Activated CD4-positive, CD25-positive, alpha-beta regulatory T cell treated with anti-CD3 and anti-CD28 coated beads, Interleukin-2, amount 50 U/mL, for 72 hours (primary cell): ENCODE measurements at regions not wholly inside any gene's neighbourhood (a gene's known extent, or its start where the extent isn't known, plus 50 kb on each side); places are given as distances from the start of the nearest gene placed in this dataset.
"Not testable (repeated sequence)": the region's sequence is repeated elsewhere in the genome, so short reads cannot be mapped to it uniquely, and the experiment has no call there.

Experiments
- DNase-seq: peaks from one replicate; pipeline ENCODE4 v3.0.0; 2021

DNA sequence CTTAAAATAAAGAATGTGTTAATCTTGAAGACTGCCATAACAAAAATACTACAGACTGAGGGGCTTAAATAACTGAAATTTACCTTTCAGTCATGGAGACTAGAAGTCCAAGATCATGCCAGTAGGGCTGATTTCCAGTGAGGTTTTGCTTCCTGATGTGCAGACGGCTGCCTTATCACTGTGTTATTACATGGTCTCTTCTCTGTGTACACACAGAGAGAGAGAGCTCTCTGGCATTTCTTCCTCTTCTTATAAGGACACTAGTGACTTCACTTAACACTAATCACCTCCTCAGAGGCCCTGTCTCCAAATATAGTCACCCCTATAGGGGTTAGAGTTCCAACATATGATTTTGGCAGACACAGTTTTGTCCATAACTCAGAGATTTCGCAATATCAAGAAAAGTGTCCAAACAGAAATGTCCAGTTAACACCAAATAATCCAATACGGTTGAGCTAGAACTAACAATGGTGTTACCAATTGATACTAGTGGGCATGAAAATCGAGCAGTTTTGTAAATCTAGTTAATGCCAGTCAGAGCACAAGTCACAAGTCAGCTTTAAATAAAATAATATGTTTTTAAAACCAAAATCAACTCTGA, 399.8 kb downstream of the ADCYAP1 start:
- no peak for DNase-seq

DNA sequence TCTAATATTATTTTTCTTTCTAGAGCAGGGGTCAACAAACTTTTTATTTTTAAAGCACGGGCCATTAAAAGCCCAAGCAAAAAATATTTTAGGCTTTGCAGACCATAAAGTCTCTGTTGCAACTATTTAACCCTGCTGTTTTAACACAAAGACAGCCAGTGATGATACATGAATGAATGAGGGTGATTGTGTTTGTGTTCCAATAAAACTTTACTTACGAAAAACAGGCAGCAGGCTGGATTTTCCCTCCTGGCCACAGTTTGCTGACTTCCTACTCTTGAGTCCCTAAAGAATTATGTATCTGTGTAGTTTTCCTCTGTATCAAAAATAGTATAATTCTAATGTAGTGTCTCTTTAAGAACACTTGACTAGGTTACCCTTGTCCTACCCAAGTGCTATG, 402.0 kb downstream of the ADCYAP1 start:
- DNase-seq = no peak

DNA sequence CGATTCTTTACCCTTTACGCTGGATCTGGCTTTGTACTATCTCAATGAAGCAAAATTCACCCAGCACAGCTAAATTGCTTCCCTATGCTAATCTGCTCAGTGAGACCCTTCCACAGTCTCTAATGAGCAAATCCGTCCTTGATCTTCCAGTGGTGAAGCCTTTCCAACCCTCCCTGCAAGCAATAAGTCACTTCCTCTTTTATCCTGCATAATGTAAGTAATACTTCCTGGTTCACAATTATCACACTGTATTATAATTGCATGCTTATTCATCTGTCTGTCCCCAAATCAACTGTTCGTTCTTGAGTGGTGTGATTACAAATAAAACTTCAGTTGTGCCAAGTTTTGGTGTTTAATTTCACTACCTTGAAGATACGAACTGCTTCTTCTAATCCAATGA, 404.0 kb downstream of the ADCYAP1 start:
- no peak for DNase-seq

DNA sequence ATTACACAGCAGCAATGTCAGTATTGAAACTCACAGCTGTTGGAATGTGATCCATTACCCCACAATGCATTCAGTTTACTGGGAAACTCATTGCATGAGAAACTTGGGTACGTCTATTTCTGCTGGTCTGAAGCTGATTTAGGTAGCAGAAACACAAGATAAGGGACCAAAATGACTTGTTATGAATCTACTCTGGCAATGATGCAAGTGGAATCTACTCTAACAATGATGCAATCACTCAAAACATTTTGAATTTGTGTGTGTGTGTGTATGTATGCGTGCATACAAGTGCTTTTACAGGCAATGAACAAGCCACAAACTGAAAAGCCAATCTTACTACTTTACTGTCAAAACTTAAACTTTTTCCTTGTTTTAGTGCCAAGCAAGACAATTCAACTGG, 406.7 kb downstream of the ADCYAP1 start:
- DNase-seq = no peak

DNA sequence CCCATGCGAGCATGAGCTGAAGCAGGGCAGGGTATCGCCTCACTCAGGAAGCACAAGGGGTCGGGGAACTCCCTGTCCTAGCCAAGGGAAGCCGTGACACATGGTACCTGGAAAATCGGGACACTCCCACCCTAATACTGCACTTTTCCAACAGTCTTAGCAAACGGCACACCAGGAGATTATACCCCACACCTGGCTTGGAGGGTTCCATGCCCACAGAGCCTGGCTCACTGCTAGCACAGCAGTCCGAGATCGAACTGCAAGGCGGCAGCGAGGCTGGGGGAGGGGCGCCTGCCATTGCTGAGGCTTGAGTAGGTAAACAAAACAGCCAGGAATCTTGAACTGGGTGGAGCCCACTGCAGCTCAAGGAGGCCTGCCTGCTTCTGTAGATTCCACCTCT, 430.7 kb downstream of the ADCYAP1 start:
- DNase-seq = not testable (repeated sequence)

DNA sequence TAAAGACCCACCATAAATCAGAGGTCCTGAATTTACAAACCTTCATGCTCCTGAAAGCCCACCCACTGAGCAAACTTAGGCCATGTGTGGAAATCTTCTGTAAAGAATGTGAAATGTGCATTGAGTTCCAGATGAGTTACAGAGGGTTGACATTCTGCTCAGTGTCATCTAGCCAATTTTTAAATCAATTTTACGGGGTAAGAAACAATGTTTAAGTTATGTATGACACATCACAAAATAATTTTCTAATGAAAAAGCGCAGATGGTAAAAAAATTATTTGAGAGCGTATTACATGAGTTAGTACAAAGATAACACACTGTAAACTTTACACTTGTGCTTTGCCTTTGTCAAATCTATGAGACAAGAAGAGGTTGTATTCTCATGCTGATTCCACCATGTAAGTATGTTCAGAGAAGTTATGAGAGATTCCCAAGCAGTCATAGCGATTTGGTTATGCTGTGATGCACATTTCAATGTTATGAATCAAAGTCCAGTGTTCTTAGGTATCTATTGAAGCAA, 446.3 kb downstream of the ADCYAP1 start:
- no peak for DNase-seq

DNA sequence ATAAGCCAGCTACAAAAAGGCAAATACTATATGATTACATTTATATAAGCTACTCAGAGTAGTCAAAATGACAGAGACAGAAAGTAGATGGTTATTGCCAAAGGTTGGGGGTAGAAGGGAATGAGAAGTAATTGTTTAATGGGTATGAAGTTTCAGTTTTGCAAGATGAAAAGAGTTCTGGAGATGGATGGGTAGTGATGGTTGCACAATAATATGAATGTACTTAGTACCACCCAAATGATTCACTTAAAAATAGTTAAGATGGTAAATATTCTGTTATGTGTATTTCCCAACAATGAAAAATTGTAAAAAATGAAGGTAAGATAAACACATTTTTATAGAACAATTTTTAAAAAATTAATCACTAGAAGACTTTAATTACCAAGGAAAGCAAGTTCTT, 448.4 kb downstream of the ADCYAP1 start:
- DNase-seq = no peak

DNA sequence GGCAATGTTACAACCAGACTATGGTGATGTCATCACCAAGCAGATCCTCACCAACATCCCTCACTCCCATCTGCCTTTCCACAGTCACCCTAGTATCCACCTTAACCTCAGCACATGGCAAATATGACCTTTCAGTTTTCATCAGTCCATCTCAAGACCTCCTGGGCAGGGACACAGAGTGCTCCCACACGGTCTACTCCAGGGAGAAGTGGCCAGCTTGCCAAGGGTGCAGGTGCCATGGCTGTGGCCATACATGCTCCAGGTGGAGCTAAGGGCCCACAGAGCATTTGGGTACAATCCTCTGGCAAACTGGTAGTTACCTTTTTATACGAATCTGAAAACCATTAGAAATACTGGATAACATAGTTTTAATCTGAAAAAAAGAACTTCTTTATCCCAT, 453.1 kb downstream of the ADCYAP1 start:
- DNase-seq = no peak

DNA sequence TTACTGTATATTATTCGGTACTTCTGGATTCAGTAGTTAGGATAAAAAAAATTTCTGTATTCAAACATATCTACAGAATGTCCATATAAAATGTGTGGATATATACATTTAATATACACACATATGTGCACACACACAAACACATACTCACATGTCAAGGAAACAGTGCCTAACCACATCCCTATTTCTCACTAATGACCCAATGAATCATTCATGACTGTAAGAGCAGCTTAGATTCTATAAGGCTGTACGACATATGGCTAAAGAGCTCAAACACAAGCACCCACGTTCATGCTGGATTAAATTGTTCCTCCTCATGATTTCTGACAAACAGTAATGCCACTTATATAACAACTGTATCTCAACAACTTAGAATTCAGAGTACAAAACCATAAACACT, 457.3 kb downstream of the ADCYAP1 start:
- no peak for DNase-seq

DNA sequence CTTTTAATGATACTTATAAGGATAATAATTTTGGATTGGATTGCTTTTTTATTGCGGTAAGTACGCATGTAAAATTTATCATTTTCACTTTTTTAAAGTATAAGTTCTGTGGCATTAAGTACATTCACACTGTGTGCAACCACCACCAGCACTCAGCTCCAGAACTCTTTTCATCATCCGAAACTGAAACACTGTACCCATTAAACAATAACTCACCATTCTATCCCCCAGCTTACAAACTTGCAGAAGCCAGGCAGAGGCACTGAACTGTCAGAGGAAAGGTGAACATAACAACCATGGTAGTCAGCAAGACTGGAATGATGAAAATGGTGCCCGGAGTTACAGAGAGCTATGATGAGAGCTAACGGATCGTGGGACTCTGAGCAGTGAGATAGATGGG, 465.9 kb downstream of the ADCYAP1 start:
- DNase-seq = no peak

DNA sequence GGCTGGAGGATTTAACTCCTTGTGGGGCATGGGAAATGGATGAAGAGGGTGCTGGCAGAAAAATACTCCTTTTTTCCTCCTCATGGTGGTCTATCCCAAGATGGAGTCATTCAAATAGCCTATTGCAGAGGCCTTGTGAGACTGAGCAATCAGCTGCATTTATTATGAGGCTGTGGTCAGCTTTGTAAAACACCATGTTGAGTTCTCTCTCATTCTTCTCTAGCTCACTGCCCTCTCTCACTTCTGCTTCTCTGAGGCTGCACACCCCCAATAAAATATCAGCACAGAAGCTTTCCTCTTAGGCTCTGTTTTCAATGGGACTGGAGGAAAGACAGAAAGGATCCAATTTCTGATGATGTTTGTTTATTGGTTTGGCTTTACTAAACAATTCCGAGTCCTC, 467.1 kb downstream of the ADCYAP1 start:
- DNase-seq = no peak

DNA sequence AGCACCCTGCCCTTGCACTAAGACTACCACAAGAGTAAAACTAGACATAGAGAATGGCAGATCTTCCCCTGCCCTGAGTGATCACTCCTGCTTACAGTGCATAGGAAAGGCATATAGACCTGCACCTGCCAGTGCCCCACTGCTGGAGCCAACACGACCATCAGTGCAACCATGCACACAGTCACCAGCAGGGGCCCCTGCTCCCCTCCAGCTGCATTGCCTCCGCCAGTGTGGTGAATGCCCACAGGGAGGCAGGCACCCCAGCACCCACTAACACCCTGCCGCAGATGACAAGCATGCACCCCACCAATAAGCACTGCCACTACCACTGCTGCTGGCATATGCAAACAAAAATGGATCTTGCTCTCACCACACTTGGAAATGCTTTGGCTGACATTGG, 478.8 kb downstream of the ADCYAP1 start:
- no peak for DNase-seq

DNA sequence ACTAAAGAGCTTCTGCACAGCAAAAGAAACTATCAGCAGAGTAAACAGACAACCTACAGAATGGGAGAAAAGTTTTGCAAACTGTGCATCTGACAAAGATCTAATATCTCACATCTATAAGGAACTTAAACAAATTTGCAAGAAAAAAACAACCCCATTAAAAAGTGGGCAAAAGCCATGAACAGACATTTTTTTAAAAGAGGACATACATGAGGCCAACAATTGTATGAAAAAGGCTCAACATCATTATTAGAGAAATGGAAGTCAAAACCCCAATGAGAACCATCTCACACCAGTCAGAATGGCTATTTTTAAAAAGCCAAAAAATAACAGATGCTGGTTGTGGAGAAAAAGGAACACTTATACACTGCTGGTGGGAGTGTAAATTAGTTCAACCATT, 483.8 kb downstream of the ADCYAP1 start:
- DNase-seq = not testable (repeated sequence)

DNA sequence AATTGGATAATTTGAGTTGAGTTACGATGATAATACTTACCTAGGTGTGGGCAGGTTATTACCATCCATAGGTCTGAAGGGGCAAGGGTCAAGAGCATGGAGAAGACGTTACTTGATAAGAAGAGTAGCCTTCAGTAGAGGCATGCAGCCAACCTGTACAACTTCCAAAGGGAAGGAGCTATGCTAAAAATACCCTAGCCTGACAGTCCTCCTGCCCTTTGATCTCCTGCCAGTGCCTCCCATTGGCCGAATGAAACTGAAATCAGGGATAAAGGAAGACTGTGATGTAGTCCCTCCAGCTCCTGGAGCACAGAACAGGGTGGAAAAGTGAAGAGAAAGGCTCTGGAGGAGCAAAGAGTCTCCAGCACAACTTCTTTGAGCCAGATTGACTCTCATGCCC, 487.4 kb downstream of the ADCYAP1 start:
- no peak for DNase-seq

DNA sequence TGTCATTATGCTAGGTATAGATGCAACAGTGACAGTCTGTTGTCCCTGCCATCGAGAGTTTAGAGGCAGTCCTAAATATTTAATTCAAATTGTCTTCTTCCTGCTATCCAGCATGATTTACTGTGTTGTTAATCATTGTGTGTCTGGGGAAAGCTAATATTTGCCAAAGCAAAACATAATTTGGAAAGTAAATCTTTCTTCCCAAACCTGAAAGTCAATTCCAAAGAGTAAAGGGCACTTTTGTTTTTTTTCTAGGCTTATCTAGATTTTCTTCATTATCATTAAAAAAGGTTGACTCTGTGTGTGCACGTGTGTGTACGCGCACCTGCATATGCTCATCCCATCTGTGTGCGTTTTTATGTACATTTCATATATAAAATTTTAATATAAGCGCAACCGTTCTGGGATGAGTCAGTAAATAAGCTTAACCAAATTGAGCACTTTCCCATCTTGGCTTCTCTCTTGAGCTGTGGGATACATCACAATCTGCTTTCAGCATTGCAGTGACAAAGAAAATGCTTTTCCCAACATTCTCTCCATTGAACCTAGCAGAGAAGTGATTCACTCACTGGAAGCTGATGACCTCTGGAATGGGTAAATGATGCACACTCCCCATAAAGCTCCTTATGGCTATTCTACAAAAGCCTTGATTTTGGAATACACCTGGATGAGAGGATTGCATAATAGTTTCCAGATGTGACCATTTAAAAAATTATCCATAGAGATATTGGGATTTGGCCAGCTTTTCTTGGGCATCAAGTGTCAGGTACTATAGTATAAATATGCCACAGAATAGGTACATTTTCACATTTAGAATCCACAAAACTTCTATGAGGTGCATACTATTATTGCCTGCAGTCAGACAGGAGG, 488.4 kb downstream of the ADCYAP1 start:
- no peak for DNase-seq

DNA sequence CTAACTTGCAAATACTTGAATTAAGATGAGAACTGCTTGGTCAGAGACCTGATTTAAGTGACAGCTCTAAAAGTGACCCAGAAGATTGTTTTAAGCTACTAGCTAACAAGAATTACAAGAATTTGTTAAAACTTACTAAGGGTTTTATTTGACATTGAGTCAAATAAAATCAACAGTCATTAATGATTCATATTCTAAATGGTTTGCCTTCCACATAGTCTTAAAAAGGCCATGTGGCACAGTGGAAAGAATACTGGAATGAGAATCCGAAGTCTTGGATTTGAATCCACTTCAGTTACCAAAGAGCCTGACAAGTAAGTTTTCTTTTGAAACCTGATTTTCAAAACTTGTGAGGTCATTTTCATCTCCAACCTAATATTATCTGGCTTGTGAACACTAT, 489.3 kb downstream of the ADCYAP1 start:
- no peak for DNase-seq

DNA sequence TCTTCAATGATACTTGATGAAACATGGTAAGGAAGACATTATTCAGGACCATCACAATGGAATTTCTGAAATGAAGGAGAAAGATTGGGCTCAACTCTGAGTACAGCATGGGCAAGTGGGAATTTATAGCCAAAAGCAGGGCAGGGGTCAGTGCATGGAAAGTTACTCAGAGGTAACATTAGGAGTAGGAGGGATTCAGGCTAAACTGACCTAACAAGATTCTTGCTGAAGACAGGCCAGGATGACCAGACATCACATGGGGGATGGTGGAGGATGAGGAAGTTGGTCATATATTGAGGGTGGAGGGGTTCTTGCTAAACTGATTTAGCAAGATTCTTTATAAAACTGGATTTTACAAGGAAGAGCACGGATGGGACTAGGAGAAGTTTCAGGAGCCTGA, 489.8 kb downstream of the ADCYAP1 start:
- DNase-seq = no peak

DNA sequence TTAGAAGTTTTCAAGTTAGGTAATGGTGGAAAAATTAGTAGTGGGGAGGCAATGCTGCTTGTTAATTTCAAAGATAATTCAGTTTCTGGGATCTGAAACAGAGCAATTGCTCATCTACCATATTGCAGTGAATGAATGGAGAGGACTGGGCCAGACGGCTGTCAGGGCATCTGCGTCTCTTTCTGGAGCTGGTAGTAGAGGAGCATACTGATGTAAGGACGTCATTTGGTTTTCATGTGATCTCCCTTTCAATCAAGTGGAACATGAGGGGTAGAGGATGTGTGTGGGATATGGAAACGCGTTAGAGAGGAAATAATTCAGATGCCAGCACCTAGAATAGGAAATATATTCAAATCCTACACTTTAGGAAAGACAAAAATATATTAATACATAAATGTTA, 490.3 kb downstream of the ADCYAP1 start:
- no peak for DNase-seq

DNA sequence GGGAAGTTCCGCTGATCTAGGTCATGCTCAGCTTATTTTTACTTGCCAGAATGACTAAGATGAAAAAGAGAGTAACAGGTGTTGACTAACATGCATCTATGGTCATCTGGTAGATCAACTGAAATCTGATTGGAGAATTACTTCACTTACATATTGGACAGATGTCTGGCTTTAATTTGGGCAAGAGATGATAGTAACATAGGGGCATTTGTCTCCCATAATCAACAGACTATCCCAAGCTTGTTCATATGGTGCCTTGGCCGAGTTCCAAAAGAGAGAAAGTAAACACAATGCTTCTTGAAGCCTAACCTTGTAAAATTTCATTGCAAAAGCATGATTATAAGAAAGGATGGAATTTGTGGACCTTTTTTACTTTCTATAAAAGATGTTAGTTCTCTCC, 503.7 kb downstream of the ADCYAP1 start:
- DNase-seq = no peak

DNA sequence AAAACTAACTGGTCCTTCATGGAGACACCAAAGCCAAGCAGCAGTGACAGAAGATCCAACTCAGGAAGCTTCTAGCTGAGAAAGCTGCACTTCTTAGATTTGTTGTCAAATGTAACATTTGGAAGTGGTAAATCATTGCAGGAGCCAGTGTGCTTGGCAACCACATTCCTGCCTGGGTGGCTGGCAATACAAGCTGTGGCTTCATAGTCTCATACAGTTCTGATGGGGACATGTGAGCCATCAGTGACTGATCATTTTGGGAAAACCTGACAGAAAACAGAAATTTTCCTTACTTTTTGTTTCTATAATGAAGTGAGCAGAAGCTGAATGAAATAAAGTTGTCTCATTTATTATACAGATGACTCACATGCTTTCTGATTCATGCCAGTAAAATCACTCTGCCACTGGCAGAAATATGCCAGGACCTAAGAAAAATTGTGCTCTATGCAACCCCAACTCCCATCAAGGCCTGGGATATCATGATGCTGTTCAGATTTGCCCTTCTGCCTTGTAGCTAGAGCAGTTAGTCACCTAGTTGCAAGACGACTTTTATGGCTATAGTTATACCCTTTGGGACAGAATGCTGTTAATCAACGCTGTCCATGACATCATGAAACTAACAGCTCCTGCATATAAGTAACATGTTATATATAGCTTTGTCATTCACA, 508.1 kb downstream of the ADCYAP1 start:
- no peak for DNase-seq

DNA sequence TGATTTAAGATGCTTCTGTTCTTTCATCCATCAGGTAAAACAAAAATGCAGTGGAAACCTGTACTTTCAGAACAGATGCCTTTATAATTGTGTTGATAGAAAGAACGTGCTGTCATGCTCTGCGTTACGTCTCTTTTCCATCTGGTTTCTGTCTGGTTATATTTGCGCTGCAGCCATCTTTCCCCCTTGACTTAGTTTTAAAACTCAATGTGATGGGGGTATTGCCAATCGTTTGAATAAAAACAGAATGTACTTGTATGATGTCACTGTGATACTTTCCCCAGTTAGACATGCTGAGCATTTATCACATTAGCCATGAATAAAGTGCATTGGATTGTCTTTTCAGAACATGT, 508.6 kb downstream of the ADCYAP1 start:
- no peak for DNase-seq

DNA sequence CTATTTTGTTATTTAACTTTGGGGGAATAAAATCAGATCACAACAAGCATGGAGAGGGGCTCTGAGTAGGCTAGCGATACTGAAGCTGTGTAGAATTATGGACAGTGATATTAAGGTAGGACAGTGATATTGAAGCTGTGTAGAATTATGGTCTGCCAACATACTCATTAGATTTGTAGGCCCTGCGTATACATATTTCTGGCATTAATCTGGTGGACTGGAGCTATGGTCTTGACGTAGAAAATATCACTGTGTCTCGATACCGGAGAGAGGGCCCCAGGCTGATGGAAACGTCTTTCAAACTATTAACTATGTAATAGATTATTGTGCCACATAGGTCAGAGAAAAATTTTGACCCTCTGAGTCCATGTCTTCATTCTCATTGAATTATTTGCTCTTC, 511.4 kb downstream of the ADCYAP1 start:
- DNase-seq = no peak

DNA sequence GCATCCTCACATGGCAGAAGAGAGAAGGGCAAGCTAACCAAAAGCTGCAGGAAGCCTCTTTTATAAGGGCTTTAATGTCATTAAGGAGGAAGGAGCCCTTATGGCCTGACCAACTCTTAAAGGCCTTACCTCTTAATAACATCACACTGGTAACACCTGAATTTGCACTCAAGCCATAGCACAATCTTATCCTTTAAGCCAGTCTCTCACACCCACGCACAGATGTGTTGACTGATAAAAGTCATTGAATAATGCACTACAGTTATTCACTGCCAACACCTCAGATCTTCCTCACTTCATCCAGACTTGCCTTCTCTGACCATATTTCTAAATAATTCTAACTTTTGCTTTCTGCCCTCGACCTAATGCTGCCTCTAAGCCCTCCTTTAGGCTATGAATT, 516.8 kb downstream of the ADCYAP1 start:
- DNase-seq = no peak

DNA sequence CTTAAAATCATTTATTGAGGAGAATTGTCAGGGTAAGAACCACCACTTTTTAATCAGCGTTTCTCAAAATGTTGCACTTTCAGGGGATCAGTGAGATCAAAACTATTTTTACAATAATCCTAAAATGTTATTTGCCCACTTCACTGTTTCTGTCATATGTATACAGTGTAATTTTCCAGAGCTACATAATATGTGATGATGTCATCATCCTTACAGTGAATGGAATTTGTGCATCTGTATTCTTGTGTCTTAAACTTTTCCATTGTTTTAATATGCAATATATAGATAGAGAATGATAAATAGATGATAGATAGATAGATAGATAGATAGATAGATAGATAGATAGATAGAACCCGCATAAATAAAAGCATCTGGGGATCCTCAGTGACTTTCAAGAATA, 518.0 kb downstream of the ADCYAP1 start:
- DNase-seq = no peak
